NB4 (cell line): ENCODE measurements at regions not wholly inside any gene's neighbourhood (a gene's known extent, or its start where the extent isn't known, plus 50 kb on each side); places are given as distances from the start of the nearest gene placed in this dataset.

Source experiments
- DNase-seq: peaks from one replicate; pipeline ENCODE4 v3.0.0; 2010; ENCODE audit warnings: low read depth
- H3K4me3 ChIP-seq: one replicate; pipeline ENCODE4 v1.5.1; 2011; ENCODE audit warnings: mild to moderate bottlenecking, low read depth, low read length, moderate library complexity
- MAX ChIP-seq: IDR thresholded peaks from 2 replicates; pipeline ENCODE4 v1.6.1; 2011; ENCODE audit warnings: low read depth, low read length
- MYC ChIP-seq: IDR thresholded peaks from 2 replicates; pipeline ENCODE4 v1.6.1; 2011; ENCODE audit warnings: low read depth, low read length
- POLR2A ChIP-seq: IDR thresholded peaks from 2 replicates; pipeline ENCODE4 v1.6.1; 2011; ENCODE audit warnings: mild to moderate bottlenecking; ENCODE audit not compliant: insufficient read length; ENCODE audit errors: extremely low read depth
- TF ChIP-seq, protein P1 (sequence below): IDR thresholded peaks from one replicate; pipeline ENCODE4 v1.5.1; 2012; ENCODE audit warnings: low read depth, low read length

- TF ChIP-seq MYC (no peak), MAX (no peak), POLR2A (no peak)
- TF ChIP-seq, protein P1, sequence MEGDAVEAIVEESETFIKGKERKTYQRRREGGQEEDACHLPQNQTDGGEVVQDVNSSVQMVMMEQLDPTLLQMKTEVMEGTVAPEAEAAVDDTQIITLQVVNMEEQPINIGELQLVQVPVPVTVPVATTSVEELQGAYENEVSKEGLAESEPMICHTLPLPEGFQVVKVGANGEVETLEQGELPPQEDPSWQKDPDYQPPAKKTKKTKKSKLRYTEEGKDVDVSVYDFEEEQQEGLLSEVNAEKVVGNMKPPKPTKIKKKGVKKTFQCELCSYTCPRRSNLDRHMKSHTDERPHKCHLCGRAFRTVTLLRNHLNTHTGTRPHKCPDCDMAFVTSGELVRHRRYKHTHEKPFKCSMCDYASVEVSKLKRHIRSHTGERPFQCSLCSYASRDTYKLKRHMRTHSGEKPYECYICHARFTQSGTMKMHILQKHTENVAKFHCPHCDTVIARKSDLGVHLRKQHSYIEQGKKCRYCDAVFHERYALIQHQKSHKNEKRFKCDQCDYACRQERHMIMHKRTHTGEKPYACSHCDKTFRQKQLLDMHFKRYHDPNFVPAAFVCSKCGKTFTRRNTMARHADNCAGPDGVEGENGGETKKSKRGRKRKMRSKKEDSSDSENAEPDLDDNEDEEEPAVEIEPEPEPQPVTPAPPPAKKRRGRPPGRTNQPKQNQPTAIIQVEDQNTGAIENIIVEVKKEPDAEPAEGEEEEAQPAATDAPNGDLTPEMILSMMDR, result no peak
- no peak overlapping the region for H3K4me3 ChIP-seq
- peak; percentile 4 for DNase-seq
Observed at GRCh38 chrX:107398115-107398514, 51.3 kb upstream of the FRMPD3 start.
